HL-60 (cell line): ENCODE measurements at regions not wholly inside any gene's neighbourhood (a gene's known extent, or its start where the extent isn't known, plus 50 kb on each side); places are given as distances from the start of the nearest gene placed in this dataset.

ENCODE experiments used
- DNase-seq, 2 experiments: peaks; one replicate each; pipeline ENCODE4 v3.0.0-alpha.2; 2010 to 2020; ENCODE audit warnings: low read depth in 1 of 2, low spot score in 1 of 2
- H3K27ac ChIP-seq: fragments of 250-450 bp; sonication (Bioruptor Pico); replicated peaks from 2 replicates; pipeline ENCODE4 v1.5.1; 2020; ENCODE audit warnings: mild to moderate bottlenecking, moderate library complexity
- H3K27me3 ChIP-seq: fragments of 250-450 bp; sonication (Bioruptor Pico); 2 replicates; pipeline ENCODE4 v1.5.1; 2021; ENCODE audit warnings: mild to moderate bottlenecking, moderate library complexity; ENCODE audit not compliant: insufficient read depth, poor library complexity, severe bottlenecking
- H3K4me3 ChIP-seq: replicated peaks from 2 replicates; pipeline ENCODE4 v1.5.1; 2011; ENCODE audit warnings: mild to moderate bottlenecking, control low read depth, low read length; ENCODE audit not compliant: insufficient read depth
- CTCF ChIP-seq: IDR thresholded peaks from one replicate; pipeline ENCODE4 v1.5.1; 2011; ENCODE audit warnings: low read length, control low read depth, inconsistent platforms; ENCODE audit not compliant: insufficient read depth
- GABPA ChIP-seq: IDR thresholded peaks from 2 replicates; pipeline ENCODE4 v1.6.1; 2012; ENCODE audit warnings: low read depth
- POLR2AphosphoS5 ChIP-seq: IDR thresholded peaks from 2 replicates; pipeline ENCODE4 v1.6.1; 2012; ENCODE audit warnings: low read depth
- REST ChIP-seq: IDR thresholded peaks from 2 replicates; pipeline ENCODE4 v1.6.1; 2012; ENCODE audit warnings: low read depth; ENCODE audit not compliant: insufficient replicate concordance
- SPI1 ChIP-seq: IDR thresholded peaks from 2 replicates; pipeline ENCODE4 v1.6.1; 2012; ENCODE audit warnings: low read depth, mild to moderate bottlenecking, borderline replicate concordance

- no peak for DNase-seq
- H3K27ac ChIP-seq, result no peak overlapping the region
- TF ChIP-seq REST (no peak), GABPA (no peak)
- H3K4me3 ChIP-seq, result no peak overlapping the region
- H3K27me3 ChIP-seq, result no peaks in the 10 kb centered on the region
Measured at GRCh38 chr14:34348592-34348991, 113.4 kb downstream of the SPTSSA start.

- Histone ChIP-seq H3K27me3 (no peaks in the 10 kb centered on the region), H3K4me3 (no peak overlapping the region), H3K27ac (no peak overlapping the region)
- TF ChIP-seq CTCF (no peak), GABPA (no peak), SPI1 (no peak), POLR2AphosphoS5 (no peak), REST (no peak)
- DNase-seq, result no peak
Measured at GRCh38 chr14:34347683-34348082, 114.4 kb downstream of the SPTSSA start.

- TF ChIP-seq SPI1, result no peak
- no peaks in the 10 kb centered on the region for H3K27me3 ChIP-seq
- no peak overlapping the region for H3K27ac ChIP-seq
- DNase-seq, result no peak
- H3K4me3 ChIP-seq, result no peak overlapping the region
Measured at GRCh38 chr14:34345718-34346465, 116.1 kb downstream of the SPTSSA start.

GRCh38 chr14:34344318-34344717 lies 117.7 kb downstream of the SPTSSA start:
- no peak for TF ChIP-seq CTCF
- TF ChIP-seq POLR2AphosphoS5, result no peak
- no peak for TF ChIP-seq SPI1
- TF ChIP-seq REST, result no peak
- no peak for TF ChIP-seq GABPA
- Histone ChIP-seq H3K27me3 (no peaks in the 10 kb centered on the region), H3K27ac (no peak overlapping the region), H3K4me3 (no peak overlapping the region)
- no peak for DNase-seq
